Colon (tissue), 2 donors: ENCODE measurements at regions not wholly inside any gene's neighbourhood (a gene's known extent, or its start where the extent isn't known, plus 50 kb on each side); places are given as distances from the start of the nearest gene placed in this dataset.
"Not testable (repeated sequence)": the region's sequence is repeated elsewhere in the genome, so short reads cannot be mapped to it uniquely, and the experiment has no call there.

Source experiments
- FAIRE-seq: peaks from 2 replicates; lab custom pipeline; 2012; peaks lifted over from hg19 to GRCh38; lab: Jason Lieb, UNC
- donor health status: control.
- donor health status: control.

DNA sequence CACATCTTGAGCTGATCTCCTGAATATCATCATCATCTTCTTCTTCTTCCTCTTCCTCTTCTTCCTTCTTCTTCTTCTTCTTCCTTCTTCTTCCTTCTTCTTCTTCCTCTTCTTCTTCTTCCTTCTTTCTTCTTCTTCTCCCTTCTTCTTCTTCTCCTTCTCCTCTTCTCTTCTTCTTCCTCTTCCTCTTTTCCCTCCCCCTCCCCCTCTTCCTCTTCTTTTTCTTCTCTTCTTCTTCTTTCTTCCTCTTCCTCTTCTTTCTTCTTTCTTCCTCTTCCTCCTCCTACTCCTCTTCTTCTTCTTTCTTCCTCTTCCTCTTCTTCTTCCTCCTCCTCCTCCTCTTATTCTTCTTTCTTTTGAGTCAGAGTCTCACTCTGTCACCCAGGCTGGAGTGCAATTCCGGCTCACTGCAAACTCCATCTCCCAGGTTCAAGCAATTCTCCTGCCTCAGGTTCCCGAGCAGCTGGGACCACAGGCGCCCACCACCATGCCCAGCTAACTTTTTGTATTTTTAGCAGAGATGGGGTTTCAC is 197.9 kb upstream of the NANOGP8 start:
- FAIRE-seq: no peak

GRCh38 chr15:35281515-35281914 is 196.4 kb upstream of the NANOGP8 start:
- FAIRE-seq: no peak

DNA sequence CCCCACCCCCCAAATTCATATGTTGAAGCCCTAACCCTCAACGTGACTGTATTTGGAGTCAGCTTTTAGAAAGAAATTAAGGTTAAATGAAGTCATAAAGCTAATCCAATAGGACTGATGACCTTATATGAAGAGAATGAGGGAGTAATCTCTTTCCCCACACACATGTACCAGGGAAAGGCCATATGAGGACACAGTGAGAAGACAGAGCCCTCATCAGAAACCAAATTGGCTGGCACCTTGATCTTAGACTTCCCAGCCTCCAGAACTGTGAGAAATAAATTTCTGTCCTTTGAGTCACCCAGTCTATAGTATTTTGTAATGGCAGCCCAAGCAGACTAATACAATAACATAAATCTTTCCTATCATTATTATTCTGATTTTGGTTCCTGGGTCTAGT is 194.7 kb upstream of the NANOGP8 start:
- no peak for FAIRE-seq

GRCh38 chr15:35271371-35272043 is 186.4 kb upstream of the NANOGP8 start:
- no peak for FAIRE-seq

- no peak for FAIRE-seq
These were observed 175.8 kb upstream of the NANOGP8 start for GRCh38 chr15:35260941-35261340.

- FAIRE-seq: not testable (repeated sequence)
These were observed 175.2 kb upstream of the NANOGP8 start for GRCh38 chr15:35260274-35260673.

GRCh38 chr15:35256551-35256950 is 171.5 kb upstream of the NANOGP8 start:
- no peak for FAIRE-seq

GRCh38 chr15:35256141-35256540 is 171.0 kb upstream of the NANOGP8 start:
- FAIRE-seq: no peak

DNA sequence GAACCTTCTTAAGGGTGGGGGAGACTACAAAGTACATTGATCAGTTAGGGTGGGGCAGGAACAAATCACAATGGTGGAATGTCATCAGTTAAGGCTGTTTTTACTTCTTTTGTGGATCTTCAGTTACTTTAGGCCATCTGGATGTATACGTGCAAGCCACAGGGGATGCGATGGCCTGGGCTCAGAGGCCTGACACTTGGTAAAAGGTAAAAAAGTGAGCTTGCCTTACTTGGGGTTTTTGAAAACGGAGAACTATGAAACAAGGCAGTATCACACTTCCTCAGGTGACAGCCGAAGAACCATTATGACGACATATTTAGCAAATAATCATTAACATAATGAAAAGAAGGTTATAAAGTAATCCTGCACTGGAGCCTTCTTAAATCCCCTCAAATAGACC is 169.8 kb upstream of the NANOGP8 start:
- not testable (repeated sequence) for FAIRE-seq

GRCh38 chr15:35254062-35254461 is 169.0 kb upstream of the NANOGP8 start:
- FAIRE-seq: no peak

DNA sequence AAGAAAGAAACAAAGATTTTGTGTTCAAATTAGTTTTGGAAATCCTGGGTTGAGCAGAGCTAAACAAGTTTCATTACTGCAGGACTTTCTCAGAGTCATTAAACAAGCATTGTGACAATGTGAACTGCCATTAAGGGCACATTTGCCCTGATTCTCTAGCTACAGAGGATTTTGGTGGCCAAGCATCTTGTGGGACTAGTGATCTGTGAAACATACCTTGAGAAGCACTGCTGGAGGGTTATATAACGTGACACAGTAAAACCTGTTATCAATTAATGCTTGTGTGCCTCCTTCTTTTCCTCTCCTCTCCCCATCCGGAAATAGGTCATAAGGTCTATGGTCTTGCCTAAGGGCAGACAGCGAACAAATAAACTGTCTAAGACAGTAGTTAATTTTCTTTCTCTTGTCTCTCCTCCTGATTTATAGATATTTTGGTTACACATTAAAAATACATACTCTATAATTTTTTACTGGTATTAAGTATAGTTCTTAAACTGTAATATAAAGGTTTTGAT is 167.3 kb upstream of the NANOGP8 start:
- no peak for FAIRE-seq

GRCh38 chr15:35247150-35247549 is 162.1 kb upstream of the NANOGP8 start:
- FAIRE-seq: no peak

DNA sequence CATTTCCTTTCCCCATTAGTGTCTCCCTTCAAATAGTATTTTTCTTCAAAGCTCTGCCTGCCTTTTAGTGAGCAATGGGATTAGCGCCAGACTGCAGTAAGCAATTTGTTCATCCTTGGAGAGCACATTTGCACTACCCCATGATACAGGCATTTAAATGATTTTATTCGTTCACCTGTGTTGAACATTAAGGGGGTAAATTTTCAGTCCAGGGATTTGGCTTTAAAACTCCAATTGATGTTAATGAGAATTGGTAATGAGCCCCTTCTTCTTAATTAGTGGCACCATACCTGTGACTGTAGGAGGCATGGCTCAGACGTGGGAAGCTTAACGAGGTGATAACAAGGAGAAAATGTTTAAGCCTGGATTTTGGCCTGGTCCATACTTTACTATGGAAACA is 161.4 kb upstream of the NANOGP8 start:
- no peak for FAIRE-seq

DNA sequence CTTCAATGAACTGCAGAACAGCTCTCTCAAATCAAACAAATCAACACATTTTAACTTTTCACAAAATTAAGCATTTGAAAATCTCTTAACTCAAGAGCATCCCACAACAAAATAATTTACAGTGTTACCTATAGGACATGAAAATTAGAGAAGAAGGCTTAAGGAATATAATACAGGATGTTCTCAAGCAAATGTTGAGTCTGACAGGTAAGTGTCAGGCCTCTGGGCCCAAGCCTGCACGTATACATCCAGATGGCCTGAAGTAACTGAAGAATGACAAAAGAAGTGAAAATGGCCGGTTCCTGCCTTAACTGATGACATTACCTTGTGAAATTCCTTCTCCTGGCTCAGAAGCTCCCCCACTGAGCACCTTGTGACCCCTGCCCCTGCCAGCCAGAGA is 160.6 kb upstream of the NANOGP8 start:
- not testable (repeated sequence) for FAIRE-seq

DNA sequence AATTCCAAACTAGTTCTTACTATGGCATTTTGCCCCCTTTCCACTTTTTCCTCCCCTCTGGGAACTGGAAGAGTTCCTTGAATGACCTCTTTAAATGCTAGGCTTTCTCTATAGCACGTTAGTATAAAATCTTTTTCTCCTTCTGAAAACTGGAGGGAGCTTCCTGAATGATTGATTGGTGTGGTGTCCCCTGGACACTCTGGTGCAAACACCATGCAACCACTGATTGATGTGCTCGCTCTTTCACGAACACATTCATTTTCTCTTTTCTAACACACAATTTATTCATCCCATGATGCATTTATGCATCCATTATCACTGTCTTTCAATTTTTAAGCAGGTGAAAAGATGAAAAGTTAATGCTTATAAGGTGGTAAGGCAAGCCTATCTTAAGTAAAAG is 159.1 kb upstream of the NANOGP8 start:
- no peak for FAIRE-seq

DNA sequence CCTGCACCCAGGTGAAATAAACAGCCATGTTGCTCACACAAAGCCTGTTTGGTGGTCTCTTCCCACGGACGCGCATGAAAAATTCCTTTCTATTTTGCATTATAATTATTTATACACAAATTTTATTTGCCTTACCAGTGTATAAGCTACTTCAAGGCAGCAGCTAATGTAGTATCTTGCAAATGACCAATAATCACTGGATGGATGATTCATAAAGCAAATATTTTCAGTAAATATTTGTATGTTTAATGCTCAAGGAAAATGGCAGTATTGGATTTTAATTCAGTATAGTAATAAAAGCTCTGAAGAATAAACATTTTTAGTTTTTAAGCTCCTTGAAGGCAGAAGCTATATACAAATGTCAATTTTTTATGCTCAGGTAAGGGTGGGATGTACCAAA is 158.7 kb upstream of the NANOGP8 start:
- no peak for FAIRE-seq

DNA sequence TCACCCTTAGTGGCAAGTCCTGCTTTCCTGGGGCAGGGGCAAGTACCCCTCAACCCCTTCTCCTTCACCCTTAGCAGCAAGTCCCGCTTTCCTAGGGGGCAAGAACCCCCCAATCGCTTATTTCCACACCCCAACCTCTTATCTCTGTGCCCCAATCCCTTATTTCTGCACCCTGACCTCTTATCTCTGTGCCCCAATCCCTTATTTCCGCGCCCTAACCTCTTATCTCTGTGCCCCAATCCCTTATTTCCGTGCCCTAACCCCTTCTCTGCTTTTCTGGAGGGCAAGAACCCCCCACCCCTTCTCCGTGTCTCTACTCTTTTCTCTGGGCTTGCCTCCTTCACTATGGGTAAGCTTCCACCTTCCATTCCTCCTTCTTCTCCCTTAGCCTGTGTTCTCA is 154.6 kb upstream of the NANOGP8 start:
- FAIRE-seq: not testable (repeated sequence)

GRCh38 chr15:35238448-35238847 is 153.4 kb upstream of the NANOGP8 start:
- FAIRE-seq: not testable (repeated sequence)

DNA sequence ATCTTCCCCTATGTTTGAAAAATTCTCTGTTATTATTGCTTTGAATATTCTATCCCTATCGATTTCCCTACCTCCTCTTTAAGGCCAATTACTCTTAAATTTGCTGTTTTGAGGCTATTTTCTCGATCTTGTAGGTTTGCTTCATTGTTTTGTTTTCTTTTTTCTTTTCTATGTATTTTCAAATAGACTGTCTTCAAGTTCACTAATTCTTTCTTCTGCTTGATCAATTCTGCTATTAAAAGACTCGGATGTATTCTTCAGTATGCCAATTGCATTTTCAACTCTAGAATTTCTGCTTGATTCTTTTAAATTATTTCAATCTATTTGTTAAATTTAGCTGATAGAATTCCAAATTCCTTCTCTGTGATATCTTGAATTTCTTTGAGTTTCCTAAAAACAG is 144.0 kb upstream of the NANOGP8 start:
- FAIRE-seq: no peak

DNA sequence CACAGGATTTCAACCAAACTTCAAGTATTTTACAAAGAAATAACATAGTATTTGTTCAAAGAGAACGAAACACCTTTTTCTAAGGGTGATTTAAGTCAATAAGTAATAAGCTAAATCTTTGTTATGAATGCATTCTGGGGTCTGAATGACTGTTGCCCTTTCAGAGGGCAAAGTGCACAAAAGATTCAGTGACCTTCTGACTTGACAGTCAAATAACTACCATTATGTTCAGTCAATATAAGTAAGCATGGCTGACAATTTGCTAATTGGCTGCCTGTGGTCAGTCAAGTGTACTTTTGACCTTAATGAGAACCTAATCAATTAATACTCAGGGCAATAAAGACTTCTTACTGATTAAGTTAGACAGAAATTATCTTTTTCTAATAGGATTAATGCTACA is 133.1 kb upstream of the NANOGP8 start:
- FAIRE-seq: no peak

- no peak for FAIRE-seq
These were observed 130.0 kb upstream of the NANOGP8 start for GRCh38 chr15:35215093-35215492.

DNA sequence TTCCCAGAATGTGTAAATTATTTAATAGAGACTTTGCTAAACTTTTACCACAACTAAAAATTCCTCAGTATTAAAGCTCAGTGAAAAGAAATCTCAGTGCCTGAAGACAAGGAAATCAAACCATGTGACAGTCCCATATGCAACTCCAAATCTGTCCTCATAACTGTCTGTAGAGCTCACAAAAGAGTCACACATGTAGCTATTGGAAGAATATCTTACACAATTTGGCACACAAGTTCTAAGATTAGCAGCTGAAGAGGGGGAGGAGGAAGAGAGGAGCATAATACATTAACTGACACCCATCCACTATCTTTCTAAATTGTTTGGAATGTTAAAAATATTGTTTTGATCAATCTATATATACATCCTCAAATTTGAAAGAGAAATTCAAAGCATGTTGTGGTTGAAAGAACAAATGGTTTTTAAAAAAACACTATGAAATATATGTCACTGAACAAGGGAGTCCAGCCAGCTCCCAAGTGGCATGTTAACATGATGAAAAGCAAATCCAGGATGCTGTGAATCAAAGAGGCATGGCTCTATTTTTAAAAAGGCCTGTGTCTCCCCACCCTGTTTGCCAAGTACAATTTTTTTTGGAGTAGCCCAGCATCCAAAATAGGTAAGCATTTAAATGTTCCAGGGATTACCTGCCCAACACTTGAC is 126.3 kb upstream of the NANOGP8 start:
- no peak for FAIRE-seq

- FAIRE-seq: no peak
These were observed 125.3 kb upstream of the NANOGP8 start for GRCh38 chr15:35210370-35210769.

GRCh38 chr15:35209838-35210237 is 124.7 kb upstream of the NANOGP8 start:
- FAIRE-seq: no peak
